GM12891 (cell line): ENCODE measurements at regions not wholly inside any gene's neighbourhood (a gene's known extent, or its start where the extent isn't known, plus 50 kb on each side); places are given as distances from the start of the nearest gene placed in this dataset.

Experiments
- POLR2A ChIP-seq: IDR thresholded peaks from 2 replicates; pipeline ENCODE4 v1.6.1; 2011; ENCODE audit warnings: low read depth, low read length, control low read depth
- POLR2AphosphoS5 ChIP-seq: IDR thresholded peaks from 2 replicates; pipeline ENCODE4 v1.6.1; 2011; ENCODE audit warnings: low read depth, low read length, control low read depth
- POU2F2 ChIP-seq: IDR thresholded peaks from 2 replicates; pipeline ENCODE4 v1.6.1; 2011; ENCODE audit warnings: low read depth, mild to moderate bottlenecking, control low read depth, low read length, moderate library complexity
- SPI1 ChIP-seq: IDR thresholded peaks from 2 replicates; pipeline ENCODE4 v1.6.1; 2011; ENCODE audit warnings: low read depth, low read length, control low read depth
- TAF1 ChIP-seq: IDR thresholded peaks from 2 replicates; pipeline ENCODE4 v1.6.1; 2011; ENCODE audit warnings: low read depth, low read length, control low read depth

DNA sequence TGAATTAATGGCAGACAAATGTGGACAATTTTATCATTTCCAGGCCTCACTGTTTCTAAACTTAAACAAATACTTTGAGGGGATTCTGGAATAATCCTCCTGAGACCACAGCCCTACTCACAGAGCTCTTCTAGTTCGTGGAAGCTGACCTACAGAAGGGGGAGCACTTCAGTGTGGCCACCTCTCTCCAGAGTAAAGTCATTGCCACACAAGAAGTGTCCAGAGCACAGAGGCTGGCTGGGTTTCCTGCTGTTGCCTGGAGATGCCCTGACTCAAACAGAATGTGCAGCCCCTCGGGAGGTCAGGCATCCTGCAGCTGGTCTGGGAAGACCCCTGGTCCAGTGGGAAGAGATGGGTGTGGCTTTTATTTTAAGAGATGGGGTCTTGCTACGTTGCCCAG, 110.9 kb downstream of the QRSL1 start:
- no peak for TF ChIP-seq POLR2A
- TF ChIP-seq SPI1, result no peak
- TF ChIP-seq TAF1, result no peak
- TF ChIP-seq POLR2AphosphoS5, result no peak
- TF ChIP-seq POU2F2, result no peak
